SK-N-SH (cell line): ENCODE measurements at regions not wholly inside any gene's neighbourhood (a gene's known extent, or its start where the extent isn't known, plus 50 kb on each side); places are given as distances from the start of the nearest gene placed in this dataset.

Experiments
- POLR2AphosphoS5 ChIP-seq: IDR thresholded peaks from 2 replicates; pipeline ENCODE4 v1.6.1; 2012; ENCODE audit warnings: low read depth, low read length
- RCOR1 ChIP-seq: fragments of 150-350 bp; IDR thresholded peaks from 2 replicates; pipeline ENCODE4 v1.6.1; 2017; ENCODE audit warnings: antibody characterized with exemption, low read length
- TAF1 ChIP-seq: IDR thresholded peaks from 2 replicates; pipeline ENCODE4 v1.6.1; 2012; ENCODE audit warnings: low read depth, mild to moderate bottlenecking, low read length, moderate library complexity, borderline replicate concordance
- TF ChIP-seq, protein P1 (sequence below): IDR thresholded peaks from 2 replicates; pipeline ENCODE4 v1.4.0; 2012; ENCODE audit warnings: low read depth, borderline replicate concordance
- TF ChIP-seq, protein P2 (sequence below): fragments of 200-600 bp; sonication (generic); IDR thresholded peaks from 2 replicates; pipeline ENCODE4 v1.6.1; 2017; ENCODE audit warnings: antibody characterized with exemption, mild to moderate bottlenecking, moderate library complexity
- TF ChIP-seq, protein P3 (sequence below): IDR thresholded peaks from 2 replicates; pipeline ENCODE4 v1.4.0; 2012; ENCODE audit warnings: low read depth

DNA sequence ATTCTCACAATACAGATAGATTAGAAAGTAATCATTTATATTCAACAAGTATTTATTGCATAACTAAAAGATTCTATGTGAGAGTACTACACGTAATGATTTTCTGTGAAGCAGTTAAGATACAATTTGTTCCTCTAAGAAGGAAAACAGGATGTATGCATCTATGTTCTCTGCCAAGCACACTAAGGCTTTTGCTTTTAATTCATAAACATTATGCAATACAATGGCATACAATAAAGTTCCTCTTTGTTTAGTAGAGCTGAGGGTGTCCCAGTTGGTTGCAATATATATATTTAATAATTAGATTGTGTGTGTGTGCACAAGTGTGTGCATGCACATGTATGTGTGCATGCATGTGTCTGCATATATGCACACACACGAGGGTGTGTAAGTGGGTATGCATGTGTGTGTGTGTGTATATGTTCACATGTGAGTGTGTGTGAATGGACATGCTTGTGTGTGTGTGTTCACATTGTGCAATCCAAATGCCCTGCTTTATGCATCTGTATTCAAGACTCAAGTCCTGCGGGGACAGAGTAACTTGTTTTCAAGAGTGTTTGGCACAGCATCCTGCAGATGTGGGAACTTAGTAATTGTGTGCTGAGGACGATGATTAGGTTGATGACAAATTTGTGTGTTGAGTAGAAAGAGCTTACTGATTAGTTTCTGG lies 481.5 kb upstream of the KLF6 start:
- TF ChIP-seq, protein P1, sequence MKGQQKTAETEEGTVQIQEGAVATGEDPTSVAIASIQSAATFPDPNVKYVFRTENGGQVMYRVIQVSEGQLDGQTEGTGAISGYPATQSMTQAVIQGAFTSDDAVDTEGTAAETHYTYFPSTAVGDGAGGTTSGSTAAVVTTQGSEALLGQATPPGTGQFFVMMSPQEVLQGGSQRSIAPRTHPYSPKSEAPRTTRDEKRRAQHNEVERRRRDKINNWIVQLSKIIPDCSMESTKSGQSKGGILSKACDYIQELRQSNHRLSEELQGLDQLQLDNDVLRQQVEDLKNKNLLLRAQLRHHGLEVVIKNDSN, result no peak
- TF ChIP-seq, protein P2, sequence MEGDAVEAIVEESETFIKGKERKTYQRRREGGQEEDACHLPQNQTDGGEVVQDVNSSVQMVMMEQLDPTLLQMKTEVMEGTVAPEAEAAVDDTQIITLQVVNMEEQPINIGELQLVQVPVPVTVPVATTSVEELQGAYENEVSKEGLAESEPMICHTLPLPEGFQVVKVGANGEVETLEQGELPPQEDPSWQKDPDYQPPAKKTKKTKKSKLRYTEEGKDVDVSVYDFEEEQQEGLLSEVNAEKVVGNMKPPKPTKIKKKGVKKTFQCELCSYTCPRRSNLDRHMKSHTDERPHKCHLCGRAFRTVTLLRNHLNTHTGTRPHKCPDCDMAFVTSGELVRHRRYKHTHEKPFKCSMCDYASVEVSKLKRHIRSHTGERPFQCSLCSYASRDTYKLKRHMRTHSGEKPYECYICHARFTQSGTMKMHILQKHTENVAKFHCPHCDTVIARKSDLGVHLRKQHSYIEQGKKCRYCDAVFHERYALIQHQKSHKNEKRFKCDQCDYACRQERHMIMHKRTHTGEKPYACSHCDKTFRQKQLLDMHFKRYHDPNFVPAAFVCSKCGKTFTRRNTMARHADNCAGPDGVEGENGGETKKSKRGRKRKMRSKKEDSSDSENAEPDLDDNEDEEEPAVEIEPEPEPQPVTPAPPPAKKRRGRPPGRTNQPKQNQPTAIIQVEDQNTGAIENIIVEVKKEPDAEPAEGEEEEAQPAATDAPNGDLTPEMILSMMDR, result no peak
- TF ChIP-seq POLR2AphosphoS5, result no peak
- TF ChIP-seq, protein P3, sequence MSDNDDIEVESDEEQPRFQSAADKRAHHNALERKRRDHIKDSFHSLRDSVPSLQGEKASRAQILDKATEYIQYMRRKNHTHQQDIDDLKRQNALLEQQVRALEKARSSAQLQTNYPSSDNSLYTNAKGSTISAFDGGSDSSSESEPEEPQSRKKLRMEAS, result no peak
- TF ChIP-seq TAF1, result no peak
- TF ChIP-seq RCOR1, result no peak
